IPS-20b (cell line): ENCODE measurements at regions not wholly inside any gene's neighbourhood (a gene's known extent, or its start where the extent isn't known, plus 50 kb on each side); places are given as distances from the start of the nearest gene placed in this dataset.

Source experiments
- H3K27ac ChIP-seq: one replicate; pipeline ENCODE4 v1.5.1; 2013; ENCODE audit warnings: low read length
- H3K27me3 ChIP-seq: 2 replicates; pipeline ENCODE4 v1.6.1; 2013; ENCODE audit warnings: mild to moderate bottlenecking, low read length, inconsistent platforms; ENCODE audit not compliant: insufficient read depth
- H3K36me3 ChIP-seq: 2 replicates; pipeline ENCODE4 v1.6.1; 2013; ENCODE audit warnings: low read depth, mild to moderate bottlenecking, inconsistent platforms, low read length, moderate library complexity; ENCODE audit not compliant: insufficient read depth
- H3K4me1 ChIP-seq: 2 replicates; pipeline ENCODE4 v1.6.1; 2013; ENCODE audit warnings: mild to moderate bottlenecking, control low read depth, inconsistent platforms, low read length, moderate library complexity; ENCODE audit not compliant: insufficient read depth
- H3K4me3 ChIP-seq: 2 replicates; pipeline ENCODE4 v1.5.1; 2013; ENCODE audit warnings: mild to moderate bottlenecking, low read length, inconsistent platforms
- H3K9ac ChIP-seq: 2 replicates; pipeline ENCODE4 v1.6.1; 2013; ENCODE audit warnings: low read depth, mild to moderate bottlenecking, inconsistent platforms, low read length, moderate library complexity
- H3K9me3 ChIP-seq: 2 replicates; pipeline ENCODE4 v1.6.1; 2013; ENCODE audit warnings: mild to moderate bottlenecking, low read depth, low read length, inconsistent platforms; ENCODE audit not compliant: insufficient read depth

DNA sequence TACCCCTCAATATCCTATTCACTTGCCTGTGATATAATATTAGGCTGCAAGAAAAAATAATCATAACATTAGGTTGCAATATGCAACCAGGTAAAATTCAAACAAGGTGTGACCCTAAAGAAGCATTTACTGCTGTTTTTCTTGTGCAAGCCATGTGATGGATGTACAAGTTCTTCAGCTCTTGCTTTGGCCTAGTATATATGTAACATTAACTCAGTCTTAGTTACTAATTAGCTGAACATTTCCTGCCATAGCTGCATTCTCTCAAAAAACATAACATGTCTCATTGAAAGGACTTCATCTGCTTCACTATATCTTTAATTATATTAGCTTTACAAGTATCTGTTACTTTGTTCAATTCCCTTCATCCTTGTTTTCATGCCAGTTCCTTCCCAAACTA is 406.8 kb upstream of the HTR2A start:
- Histone ChIP-seq H3K36me3 (no peaks in the 10 kb centered on the region), H3K27ac (no peak overlapping the region), H3K4me3 (no peak overlapping the region), H3K9ac (no peak overlapping the region), H3K9me3 (no peaks in the 10 kb centered on the region), H3K4me1 (no peaks in the 10 kb centered on the region), H3K27me3 (no peaks in the 10 kb centered on the region)

DNA sequence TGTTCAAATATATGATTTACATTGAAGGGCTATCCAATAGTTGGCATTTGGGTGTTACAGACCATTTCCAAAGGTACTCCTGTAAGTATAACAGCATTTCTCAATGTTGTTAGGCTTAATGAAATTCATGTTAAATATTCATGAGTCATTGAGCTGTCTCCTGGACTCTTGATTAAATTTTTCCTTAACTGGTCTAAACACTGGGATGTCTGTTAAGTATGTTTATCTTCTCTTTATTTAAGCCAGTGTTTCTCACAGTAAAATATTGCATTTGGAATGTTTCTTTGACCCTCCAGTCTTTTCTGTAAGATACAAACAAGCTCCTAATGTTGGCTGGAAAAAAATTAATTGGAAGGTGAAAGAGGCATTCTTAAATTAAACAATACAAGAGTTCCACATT is 402.5 kb upstream of the HTR2A start:
- Histone ChIP-seq H3K4me1 (no peaks in the 10 kb centered on the region), H3K36me3 (no peaks in the 10 kb centered on the region), H3K4me3 (no peak overlapping the region), H3K9me3 (no peaks in the 10 kb centered on the region), H3K27me3 (no peaks in the 10 kb centered on the region), H3K9ac (no peak overlapping the region), H3K27ac (no peak overlapping the region)

DNA sequence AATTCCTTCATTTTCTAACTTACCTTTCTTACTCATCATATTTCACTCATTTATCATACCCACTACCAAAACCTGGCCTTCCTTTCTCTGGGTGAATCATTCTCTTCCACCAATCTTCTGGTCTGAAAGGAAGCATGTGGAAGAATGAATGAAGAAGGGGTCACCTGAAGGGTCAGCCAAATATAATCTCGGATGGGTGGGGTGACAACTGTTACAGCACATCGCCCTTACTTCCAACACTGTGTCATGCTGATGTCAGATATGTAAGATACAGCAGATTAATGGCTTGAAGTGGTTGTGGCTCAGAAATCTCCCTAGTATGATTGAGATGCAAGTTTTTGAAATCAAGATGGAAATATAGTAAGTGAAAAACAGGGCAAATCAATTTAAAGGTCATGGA is 401.7 kb upstream of the HTR2A start:
- H3K9me3 ChIP-seq, result no peaks in the 10 kb centered on the region
- no peaks in the 10 kb centered on the region for H3K27me3 ChIP-seq
- no peaks in the 10 kb centered on the region for H3K36me3 ChIP-seq
- no peak overlapping the region for H3K4me3 ChIP-seq
- no peak overlapping the region for H3K9ac ChIP-seq
- no peak overlapping the region for H3K27ac ChIP-seq
- H3K4me1 ChIP-seq, result no peaks in the 10 kb centered on the region

DNA sequence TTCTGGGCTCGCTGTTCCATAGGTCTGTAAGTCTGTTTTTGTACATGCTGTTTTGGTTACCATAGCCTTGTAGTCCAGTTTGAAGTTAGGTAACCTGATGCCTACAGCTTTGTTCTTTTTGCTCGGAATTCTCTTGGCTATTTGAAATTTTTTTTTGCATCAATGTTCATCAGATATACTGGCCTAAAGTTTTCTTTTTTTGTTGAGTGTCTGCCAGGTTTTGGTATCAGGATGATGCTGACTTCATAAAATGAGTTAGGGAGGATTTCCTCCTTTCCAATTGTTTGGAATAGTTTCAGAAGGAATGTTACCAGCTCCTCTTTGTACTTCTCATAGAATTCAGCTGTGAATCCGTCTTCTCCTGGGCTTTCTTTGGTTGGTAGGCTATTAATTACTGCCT is 397.8 kb upstream of the HTR2A start:
- Histone ChIP-seq H3K9me3 (no peaks in the 10 kb centered on the region), H3K9ac (no peak overlapping the region), H3K27me3 (no peaks in the 10 kb centered on the region), H3K4me1 (no peaks in the 10 kb centered on the region), H3K36me3 (no peaks in the 10 kb centered on the region), H3K27ac (no peak overlapping the region), H3K4me3 (no peak overlapping the region)

DNA sequence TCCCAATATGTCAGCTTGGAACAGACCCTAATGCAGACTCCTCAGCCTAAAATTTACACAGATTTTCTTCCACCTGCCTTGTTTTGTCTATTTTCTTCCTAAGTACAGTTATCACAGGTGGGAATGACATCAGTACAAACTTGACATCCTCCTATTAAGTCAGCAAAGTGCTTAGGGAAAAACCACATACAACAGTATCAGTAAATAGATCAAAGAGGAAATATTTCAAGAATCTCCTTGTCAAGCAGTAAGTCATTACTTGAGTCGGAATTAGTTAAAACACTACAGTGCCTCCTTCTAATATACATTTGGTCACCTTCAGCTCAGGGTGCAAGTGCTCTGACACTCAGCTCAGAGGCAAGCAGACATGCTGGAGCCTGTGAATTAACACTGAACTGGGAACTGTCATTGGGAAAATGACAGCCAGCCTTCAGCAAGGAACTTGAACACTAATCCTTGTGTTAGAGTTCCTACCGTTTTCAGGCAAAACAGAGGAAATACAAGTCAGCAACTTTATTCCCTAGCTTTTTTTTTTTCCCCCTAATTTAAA is 394.3 kb upstream of the HTR2A start:
- Histone ChIP-seq H3K4me1 (peaks cover 4% of the 10 kb centered on the region; the same call in 1 of the 2 replicates), H3K4me3 (no peak overlapping the region), H3K27ac (no peak overlapping the region), H3K9me3 (no peaks in the 10 kb centered on the region), H3K27me3 (no peaks in the 10 kb centered on the region), H3K36me3 (no peaks in the 10 kb centered on the region), H3K9ac (no peak overlapping the region)

DNA sequence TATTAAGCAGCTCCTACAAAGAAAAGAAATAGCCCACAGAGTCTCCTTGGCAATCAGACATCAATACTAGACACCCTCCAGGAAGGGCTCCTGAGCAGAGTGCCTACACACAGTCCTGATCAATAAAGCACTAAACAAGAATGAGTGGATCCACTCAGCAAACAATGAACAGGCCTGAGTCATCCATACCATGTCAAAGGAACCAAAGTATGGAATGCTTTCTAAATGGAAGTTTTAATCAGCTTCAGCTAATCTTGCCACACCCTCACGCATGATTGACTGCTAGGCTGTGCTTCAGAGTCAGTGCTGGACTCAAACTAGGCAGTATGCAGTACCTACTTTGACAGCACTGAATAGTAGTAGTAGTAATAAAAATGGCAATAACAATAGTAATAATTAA is 392.7 kb upstream of the HTR2A start:
- Histone ChIP-seq H3K9me3 (no peaks in the 10 kb centered on the region), H3K27ac (no peak overlapping the region), H3K4me3 (no peak overlapping the region), H3K27me3 (no peaks in the 10 kb centered on the region), H3K4me1 (peaks cover 4% of the 10 kb centered on the region; the same call in 1 of the 2 replicates), H3K9ac (no peak overlapping the region), H3K36me3 (no peaks in the 10 kb centered on the region)

DNA sequence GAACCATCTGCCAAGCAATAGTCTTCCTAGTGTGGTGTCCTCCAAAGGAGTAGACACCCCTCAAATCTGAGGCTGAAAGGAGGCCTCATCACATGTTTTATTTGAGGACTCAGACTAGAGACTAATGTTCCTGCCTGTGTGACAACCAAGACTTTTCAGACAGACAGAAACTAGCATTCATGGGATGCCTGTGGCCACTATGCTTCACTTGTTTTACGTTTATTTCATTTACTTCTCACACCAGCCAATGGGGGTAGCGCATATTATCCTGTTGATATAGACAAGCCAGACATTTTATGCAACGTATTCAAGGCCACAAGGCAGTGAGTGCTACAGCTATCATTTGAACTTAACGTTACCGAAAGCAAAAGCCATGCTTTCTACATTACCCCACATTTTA is 391.7 kb upstream of the HTR2A start:
- H3K9me3 ChIP-seq, result no peaks in the 10 kb centered on the region
- H3K4me3 ChIP-seq, result no peak overlapping the region
- no peaks in the 10 kb centered on the region for H3K36me3 ChIP-seq
- no peak overlapping the region for H3K27ac ChIP-seq
- no peak overlapping the region for H3K9ac ChIP-seq
- peaks cover 4% of the 10 kb centered on the region; the same call in 1 of the 2 replicates for H3K4me1 ChIP-seq
- H3K27me3 ChIP-seq, result no peaks in the 10 kb centered on the region

DNA sequence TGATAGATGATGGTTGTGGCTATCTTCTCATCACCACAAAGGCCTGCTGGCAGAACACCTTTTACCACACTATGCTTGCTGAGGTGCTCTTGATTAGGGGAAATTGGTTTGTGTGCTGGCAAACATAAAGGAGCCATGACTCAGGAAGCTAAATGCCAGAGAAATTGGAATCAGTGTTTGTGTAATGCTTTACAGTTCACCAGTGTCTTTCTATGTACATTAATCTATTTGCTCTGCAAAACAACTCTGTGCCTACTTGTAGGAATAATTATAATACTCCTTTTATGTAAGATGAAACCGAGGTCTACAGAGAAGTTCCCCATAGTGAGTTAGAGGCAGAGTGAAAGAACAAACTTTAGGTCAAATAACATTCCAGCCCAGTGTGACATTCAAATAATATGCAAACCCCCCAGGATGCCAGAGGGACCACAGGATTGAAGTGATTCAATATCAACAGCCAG is 390.5 kb upstream of the HTR2A start:
- Histone ChIP-seq H3K4me3 (no peak overlapping the region), H3K9me3 (no peaks in the 10 kb centered on the region), H3K27me3 (no peaks in the 10 kb centered on the region), H3K9ac (no peak overlapping the region), H3K27ac (no peak overlapping the region), H3K36me3 (no peaks in the 10 kb centered on the region), H3K4me1 (peaks cover 4% of the 10 kb centered on the region; the same call in 1 of the 2 replicates)

DNA sequence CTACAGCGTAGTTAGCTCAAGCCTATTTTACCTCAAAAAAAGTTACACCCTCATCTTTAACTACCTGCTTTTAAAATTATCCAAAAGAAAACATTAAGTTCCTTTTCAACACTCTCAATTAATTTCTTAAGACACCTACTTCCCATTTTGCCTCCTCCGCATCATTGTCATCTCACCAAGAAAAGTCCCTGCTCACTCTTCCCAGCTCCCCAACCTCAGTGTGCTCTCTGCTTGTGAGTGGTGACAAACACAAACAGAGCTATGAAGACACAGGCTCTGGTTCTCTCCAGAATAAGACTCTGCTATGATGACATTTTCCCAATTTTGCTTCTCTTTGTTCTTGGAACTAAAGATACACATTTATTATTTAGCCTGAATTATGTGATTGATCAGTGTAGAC is 385.1 kb upstream of the HTR2A start:
- no peaks in the 10 kb centered on the region for H3K36me3 ChIP-seq
- H3K9ac ChIP-seq, result no peak overlapping the region
- no peak overlapping the region for H3K4me3 ChIP-seq
- no peaks in the 10 kb centered on the region for H3K27me3 ChIP-seq
- no peak overlapping the region for H3K27ac ChIP-seq
- H3K9me3 ChIP-seq, result no peaks in the 10 kb centered on the region
- H3K4me1 ChIP-seq, result no peaks in the 10 kb centered on the region

DNA sequence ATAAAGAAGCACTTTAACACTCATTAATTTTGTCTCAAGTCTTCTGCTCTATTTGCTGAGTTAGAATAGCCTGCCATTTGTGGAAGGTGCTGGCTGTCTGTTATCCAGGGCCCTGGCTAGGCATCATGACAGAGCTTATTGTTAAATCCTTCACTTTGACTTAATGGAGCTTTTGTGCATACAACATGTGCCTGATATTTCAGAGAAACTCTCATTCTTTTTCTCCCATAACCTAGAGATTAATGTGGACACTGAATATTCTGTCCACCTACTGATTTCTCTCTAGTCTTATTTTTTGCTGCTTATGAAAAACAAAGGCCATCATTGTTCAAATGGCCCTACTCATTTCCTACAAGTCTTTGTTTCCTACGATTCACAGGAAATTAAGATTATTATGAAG is 383.1 kb upstream of the HTR2A start:
- Histone ChIP-seq H3K36me3 (no peaks in the 10 kb centered on the region), H3K27ac (no peak overlapping the region), H3K4me3 (no peak overlapping the region), H3K9me3 (no peaks in the 10 kb centered on the region), H3K9ac (no peak overlapping the region), H3K4me1 (no peaks in the 10 kb centered on the region), H3K27me3 (no peaks in the 10 kb centered on the region)

DNA sequence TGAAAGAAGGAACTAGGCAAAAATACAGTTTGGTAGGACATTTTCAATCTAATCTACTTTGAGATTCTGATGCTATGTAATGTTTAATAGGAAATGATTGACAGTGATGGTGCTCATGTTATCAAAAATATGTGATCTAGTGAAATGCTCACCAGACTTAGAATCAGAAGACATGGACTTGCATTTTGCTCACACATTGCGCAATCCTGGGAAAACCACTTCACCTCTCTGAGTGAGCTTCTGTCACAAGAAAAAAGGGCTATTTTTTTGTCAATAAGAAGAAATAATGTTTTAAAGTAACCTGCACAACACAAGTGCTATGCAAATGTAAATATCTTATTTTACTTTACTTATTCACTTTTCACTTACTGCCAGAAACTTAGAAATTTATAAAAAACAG is 380.9 kb upstream of the HTR2A start:
- Histone ChIP-seq H3K27me3 (no peaks in the 10 kb centered on the region), H3K36me3 (no peaks in the 10 kb centered on the region), H3K9me3 (no peaks in the 10 kb centered on the region), H3K4me3 (no peak overlapping the region), H3K4me1 (no peaks in the 10 kb centered on the region), H3K9ac (no peak overlapping the region), H3K27ac (no peak overlapping the region)

DNA sequence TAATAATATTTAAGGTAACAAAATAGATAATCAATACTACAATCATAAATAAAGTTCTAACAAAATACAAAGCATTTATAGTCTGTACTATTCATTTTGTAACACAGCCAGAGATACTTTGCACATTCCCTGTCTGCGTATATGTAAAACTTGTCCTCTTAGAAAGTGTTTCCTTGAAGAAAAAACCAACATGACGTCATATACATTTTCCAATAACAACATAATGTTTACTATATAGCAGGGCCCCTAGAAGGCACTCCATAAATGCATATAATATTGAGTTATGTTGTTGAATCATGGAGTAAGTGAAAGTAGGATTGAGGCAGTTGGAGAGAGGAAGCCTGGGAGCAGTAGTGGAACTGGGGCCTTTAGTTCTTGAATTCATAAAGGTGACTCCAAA is 371.4 kb upstream of the HTR2A start:
- no peak overlapping the region for H3K9ac ChIP-seq
- no peak overlapping the region for H3K27ac ChIP-seq
- no peaks in the 10 kb centered on the region for H3K4me1 ChIP-seq
- H3K36me3 ChIP-seq, result no peaks in the 10 kb centered on the region
- no peaks in the 10 kb centered on the region for H3K27me3 ChIP-seq
- H3K4me3 ChIP-seq, result no peak overlapping the region
- H3K9me3 ChIP-seq, result no peaks in the 10 kb centered on the region
